Loucy (cell line): ENCODE measurements at regions not wholly inside any gene's neighbourhood (a gene's known extent, or its start where the extent isn't known, plus 50 kb on each side); places are given as distances from the start of the nearest gene placed in this dataset.

Experiments
- H2AFZ ChIP-seq: fragments of 200-600 bp; sonication (generic); 2 replicates; pipeline ENCODE4 v1.6.0; 2016; ENCODE audit warnings: antibody characterized with exemption, mild to moderate bottlenecking, low read length, moderate library complexity
- H3F3A ChIP-seq: fragments of 200-600 bp; 2 replicates; pipeline ENCODE4 v1.6.0; 2016; ENCODE audit warnings: antibody characterized with exemption, low read depth, mild to moderate bottlenecking
- H3K27me3 ChIP-seq: fragments of 200-600 bp; sonication (generic); 2 replicates; pipeline ENCODE4 v1.6.1; 2014; ENCODE audit warnings: low read length, mild to moderate bottlenecking; ENCODE audit not compliant: insufficient read depth, poor library complexity, severe bottlenecking
- H3K36me3 ChIP-seq: fragments of 200-600 bp; sonication (generic); 2 replicates; pipeline ENCODE4 v1.6.1; 2016; ENCODE audit warnings: low read length; ENCODE audit not compliant: insufficient read depth
- H3K4me1 ChIP-seq: fragments of 200-600 bp; sonication (generic); 2 replicates; pipeline ENCODE4 v1.5.1; 2014; ENCODE audit warnings: low read length, mild to moderate bottlenecking; ENCODE audit not compliant: insufficient read depth, poor library complexity, severe bottlenecking
- H3K4me2 ChIP-seq: fragments of 200-600 bp; sonication (generic); 2 replicates; pipeline ENCODE4 v1.6.0; 2014; ENCODE audit warnings: antibody characterized with exemption, low read length, low read depth, mild to moderate bottlenecking; ENCODE audit not compliant: poor library complexity, severe bottlenecking
- H3K4me3 ChIP-seq: fragments of 200-600 bp; sonication (generic); 2 replicates; pipeline ENCODE4 v1.5.1; 2014; ENCODE audit warnings: low read length, mild to moderate bottlenecking, mixed read lengths; ENCODE audit not compliant: poor library complexity, severe bottlenecking
- H3K79me2 ChIP-seq: fragments of 200-600 bp; sonication (generic); 2 replicates; pipeline ENCODE4 v1.6.1; 2014; ENCODE audit warnings: low read length; ENCODE audit not compliant: insufficient read depth
- H3K9ac ChIP-seq: fragments of 200-600 bp; sonication (generic); 2 replicates; pipeline ENCODE4 v1.6.0; 2014; ENCODE audit warnings: mild to moderate bottlenecking, low read depth, low read length, moderate library complexity; ENCODE audit not compliant: poor library complexity, severe bottlenecking
- H3K9me2 ChIP-seq: fragments of 200-600 bp; sonication (generic); replicated peaks from 2 replicates; pipeline ENCODE4 v1.6.1; 2016; ENCODE audit warnings: low read depth, low read length, mixed read lengths
- H3K9me3 ChIP-seq: fragments of 200-600 bp; sonication (generic); 2 replicates; pipeline ENCODE4 v1.6.1; 2014; ENCODE audit warnings: mild to moderate bottlenecking, antibody characterized with exemption, low read length, low read depth; ENCODE audit not compliant: insufficient read depth
- H4K20me1 ChIP-seq: fragments of 200-600 bp; sonication (generic); 2 replicates; pipeline ENCODE4 v1.6.0; 2014; ENCODE audit warnings: antibody characterized with exemption, low read length, mild to moderate bottlenecking; ENCODE audit not compliant: insufficient read depth, poor library complexity, severe bottlenecking
- EZH2phosphoT487 ChIP-seq: fragments of 200-600 bp; IDR thresholded peaks from 2 replicates; pipeline ENCODE4 v1.6.1; 2018; ENCODE audit warnings: antibody characterized with exemption, mild to moderate bottlenecking, moderate library complexity, borderline replicate concordance
- TF ChIP-seq, protein P1 (sequence below): fragments of 200-600 bp; sonication (generic); conservative IDR thresholded peaks from 2 replicates; pipeline ENCODE4 v1.5.1; 2014; ENCODE audit warnings: mild to moderate bottlenecking, antibody characterized with exemption, low read length

DNA sequence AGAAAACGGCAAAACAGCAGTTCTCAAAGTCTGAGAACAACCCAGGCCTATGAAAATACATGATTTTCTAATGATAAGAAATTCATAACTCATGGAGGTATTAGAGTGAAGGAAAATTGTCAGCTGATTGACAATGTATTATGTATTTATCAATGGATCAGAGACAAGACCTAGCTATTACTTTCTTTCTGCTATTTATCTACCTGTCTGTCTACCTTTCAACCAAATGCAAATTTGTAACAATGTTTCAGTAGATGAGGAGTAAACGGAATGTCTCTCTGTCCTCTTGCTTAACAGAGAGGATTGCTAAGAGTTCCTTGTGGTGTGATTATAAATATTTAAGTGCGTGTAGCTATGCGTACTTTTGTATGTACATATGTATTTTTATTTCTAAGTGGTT is 568.7 kb upstream of the RGS18 start:
- no peaks in the 10 kb centered on the region for H3K9me3 ChIP-seq
- H3K9me2 ChIP-seq, result no peaks in the 10 kb centered on the region
- no peaks in the 10 kb centered on the region for H3F3A ChIP-seq
- H3K36me3 ChIP-seq, result no peaks in the 10 kb centered on the region
- no peaks in the 10 kb centered on the region for H4K20me1 ChIP-seq
- no peaks in the 10 kb centered on the region for H3K4me1 ChIP-seq
- TF ChIP-seq, protein P1, sequence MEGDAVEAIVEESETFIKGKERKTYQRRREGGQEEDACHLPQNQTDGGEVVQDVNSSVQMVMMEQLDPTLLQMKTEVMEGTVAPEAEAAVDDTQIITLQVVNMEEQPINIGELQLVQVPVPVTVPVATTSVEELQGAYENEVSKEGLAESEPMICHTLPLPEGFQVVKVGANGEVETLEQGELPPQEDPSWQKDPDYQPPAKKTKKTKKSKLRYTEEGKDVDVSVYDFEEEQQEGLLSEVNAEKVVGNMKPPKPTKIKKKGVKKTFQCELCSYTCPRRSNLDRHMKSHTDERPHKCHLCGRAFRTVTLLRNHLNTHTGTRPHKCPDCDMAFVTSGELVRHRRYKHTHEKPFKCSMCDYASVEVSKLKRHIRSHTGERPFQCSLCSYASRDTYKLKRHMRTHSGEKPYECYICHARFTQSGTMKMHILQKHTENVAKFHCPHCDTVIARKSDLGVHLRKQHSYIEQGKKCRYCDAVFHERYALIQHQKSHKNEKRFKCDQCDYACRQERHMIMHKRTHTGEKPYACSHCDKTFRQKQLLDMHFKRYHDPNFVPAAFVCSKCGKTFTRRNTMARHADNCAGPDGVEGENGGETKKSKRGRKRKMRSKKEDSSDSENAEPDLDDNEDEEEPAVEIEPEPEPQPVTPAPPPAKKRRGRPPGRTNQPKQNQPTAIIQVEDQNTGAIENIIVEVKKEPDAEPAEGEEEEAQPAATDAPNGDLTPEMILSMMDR, result no peak
- TF ChIP-seq EZH2phosphoT487, result no peak
- no peak overlapping the region for H3K4me3 ChIP-seq
- H3K4me2 ChIP-seq, result no peak overlapping the region
- H3K9ac ChIP-seq, result no peak overlapping the region
- H3K79me2 ChIP-seq, result no peaks in the 10 kb centered on the region
- no peak overlapping the region for H2AFZ ChIP-seq
- H3K27me3 ChIP-seq, result no peaks in the 10 kb centered on the region

DNA sequence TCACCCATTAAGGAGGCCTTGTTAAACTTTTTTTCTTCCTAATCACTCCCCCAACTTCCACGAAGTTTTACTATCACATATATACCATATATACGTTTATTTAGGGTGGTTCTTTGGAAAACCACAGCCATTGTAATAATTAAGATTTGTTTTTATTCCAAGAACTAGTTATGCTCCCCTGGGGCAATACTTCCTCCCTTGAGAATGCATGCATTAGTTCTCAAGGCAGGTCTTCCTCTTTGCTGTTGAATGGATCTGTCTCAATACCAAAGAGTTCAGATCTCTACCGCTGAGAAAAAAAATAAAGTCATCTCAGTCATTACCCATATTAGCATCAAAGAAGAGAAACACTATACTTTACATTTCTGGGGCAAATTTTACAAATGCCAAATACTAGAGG is 567.7 kb upstream of the RGS18 start:
- H3K36me3 ChIP-seq, result no peaks in the 10 kb centered on the region
- H3K9me2 ChIP-seq, result no peaks in the 10 kb centered on the region
- no peaks in the 10 kb centered on the region for H3K27me3 ChIP-seq
- no peaks in the 10 kb centered on the region for H3F3A ChIP-seq
- no peak overlapping the region for H2AFZ ChIP-seq
- H3K4me3 ChIP-seq, result no peak overlapping the region
- no peaks in the 10 kb centered on the region for H3K4me1 ChIP-seq
- no peak for TF ChIP-seq EZH2phosphoT487
- TF ChIP-seq, protein P1, result no peak
- no peaks in the 10 kb centered on the region for H3K79me2 ChIP-seq
- H3K4me2 ChIP-seq, result no peak overlapping the region
- H3K9ac ChIP-seq, result no peak overlapping the region
- H3K9me3 ChIP-seq, result no peaks in the 10 kb centered on the region
- H4K20me1 ChIP-seq, result no peaks in the 10 kb centered on the region

DNA sequence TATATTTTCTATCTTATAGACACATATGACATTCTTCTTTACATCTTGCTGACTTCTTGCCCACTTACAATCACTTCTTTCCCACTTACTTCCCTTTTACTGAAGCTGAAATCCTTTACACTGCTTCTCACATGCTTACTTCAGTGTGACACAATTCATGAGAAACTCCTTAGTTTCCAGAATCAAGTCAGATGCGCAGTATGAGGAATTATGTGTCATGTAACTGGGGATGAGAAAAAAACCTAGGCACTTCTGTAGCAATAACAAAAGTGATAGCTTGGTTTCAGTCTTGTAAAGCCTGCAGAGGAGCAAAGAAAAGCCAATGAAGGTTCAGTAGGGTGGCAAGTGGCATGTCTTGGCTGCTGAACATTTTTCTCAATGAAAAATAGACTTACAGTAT is 566.2 kb upstream of the RGS18 start:
- H3F3A ChIP-seq, result no peaks in the 10 kb centered on the region
- no peaks in the 10 kb centered on the region for H3K36me3 ChIP-seq
- H3K27me3 ChIP-seq, result no peaks in the 10 kb centered on the region
- no peaks in the 10 kb centered on the region for H3K9me2 ChIP-seq
- H3K9ac ChIP-seq, result no peak overlapping the region
- H2AFZ ChIP-seq, result 0 out of 2 replicates have a peak overlapping the region, but pooled peaks have one; percentile 2
- no peak overlapping the region for H3K4me2 ChIP-seq
- H3K4me3 ChIP-seq, result no peak overlapping the region
- no peaks in the 10 kb centered on the region for H3K79me2 ChIP-seq
- H3K9me3 ChIP-seq, result no peaks in the 10 kb centered on the region
- no peaks in the 10 kb centered on the region for H4K20me1 ChIP-seq
- TF ChIP-seq EZH2phosphoT487, result no peak
- TF ChIP-seq, protein P1, result no peak
- H3K4me1 ChIP-seq, result no peaks in the 10 kb centered on the region
